ENCODE measurements at regions not wholly inside any gene's neighbourhood (a gene's known extent, or its start where the extent isn't known, plus 50 kb on each side); places are given as distances from the start of the nearest gene placed in this dataset.

DNA sequence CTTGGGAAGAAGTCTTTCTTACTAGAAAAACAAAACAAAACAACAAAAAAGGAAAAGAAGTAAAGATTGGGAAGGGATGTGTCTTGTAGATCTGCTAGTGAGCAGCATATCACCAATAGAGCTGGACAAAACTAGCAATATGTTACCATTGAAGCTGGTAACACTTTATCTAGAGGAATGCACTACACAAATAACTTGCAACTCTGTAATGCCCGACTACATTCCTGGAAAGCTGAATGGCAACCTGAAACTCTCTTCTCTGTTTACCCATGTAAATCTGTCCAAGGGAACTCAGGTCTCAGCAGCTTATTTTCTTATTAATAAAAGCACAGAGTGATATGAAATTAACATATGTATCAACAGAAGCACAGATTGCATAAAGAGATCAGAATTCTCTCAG, 624.4 kb downstream of the KCNH5 start:
- TF ChIP-seq POLR2A (IDR thresholded peaks at IDR 0.05), result no peak
- TF ChIP-seq, protein P1, sequence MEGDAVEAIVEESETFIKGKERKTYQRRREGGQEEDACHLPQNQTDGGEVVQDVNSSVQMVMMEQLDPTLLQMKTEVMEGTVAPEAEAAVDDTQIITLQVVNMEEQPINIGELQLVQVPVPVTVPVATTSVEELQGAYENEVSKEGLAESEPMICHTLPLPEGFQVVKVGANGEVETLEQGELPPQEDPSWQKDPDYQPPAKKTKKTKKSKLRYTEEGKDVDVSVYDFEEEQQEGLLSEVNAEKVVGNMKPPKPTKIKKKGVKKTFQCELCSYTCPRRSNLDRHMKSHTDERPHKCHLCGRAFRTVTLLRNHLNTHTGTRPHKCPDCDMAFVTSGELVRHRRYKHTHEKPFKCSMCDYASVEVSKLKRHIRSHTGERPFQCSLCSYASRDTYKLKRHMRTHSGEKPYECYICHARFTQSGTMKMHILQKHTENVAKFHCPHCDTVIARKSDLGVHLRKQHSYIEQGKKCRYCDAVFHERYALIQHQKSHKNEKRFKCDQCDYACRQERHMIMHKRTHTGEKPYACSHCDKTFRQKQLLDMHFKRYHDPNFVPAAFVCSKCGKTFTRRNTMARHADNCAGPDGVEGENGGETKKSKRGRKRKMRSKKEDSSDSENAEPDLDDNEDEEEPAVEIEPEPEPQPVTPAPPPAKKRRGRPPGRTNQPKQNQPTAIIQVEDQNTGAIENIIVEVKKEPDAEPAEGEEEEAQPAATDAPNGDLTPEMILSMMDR (IDR thresholded peaks at IDR 0.05), result no peak
- 7 to 26% methylated on average over 1 of the region's 1 CpG for WGBS, 2 donors

DNA sequence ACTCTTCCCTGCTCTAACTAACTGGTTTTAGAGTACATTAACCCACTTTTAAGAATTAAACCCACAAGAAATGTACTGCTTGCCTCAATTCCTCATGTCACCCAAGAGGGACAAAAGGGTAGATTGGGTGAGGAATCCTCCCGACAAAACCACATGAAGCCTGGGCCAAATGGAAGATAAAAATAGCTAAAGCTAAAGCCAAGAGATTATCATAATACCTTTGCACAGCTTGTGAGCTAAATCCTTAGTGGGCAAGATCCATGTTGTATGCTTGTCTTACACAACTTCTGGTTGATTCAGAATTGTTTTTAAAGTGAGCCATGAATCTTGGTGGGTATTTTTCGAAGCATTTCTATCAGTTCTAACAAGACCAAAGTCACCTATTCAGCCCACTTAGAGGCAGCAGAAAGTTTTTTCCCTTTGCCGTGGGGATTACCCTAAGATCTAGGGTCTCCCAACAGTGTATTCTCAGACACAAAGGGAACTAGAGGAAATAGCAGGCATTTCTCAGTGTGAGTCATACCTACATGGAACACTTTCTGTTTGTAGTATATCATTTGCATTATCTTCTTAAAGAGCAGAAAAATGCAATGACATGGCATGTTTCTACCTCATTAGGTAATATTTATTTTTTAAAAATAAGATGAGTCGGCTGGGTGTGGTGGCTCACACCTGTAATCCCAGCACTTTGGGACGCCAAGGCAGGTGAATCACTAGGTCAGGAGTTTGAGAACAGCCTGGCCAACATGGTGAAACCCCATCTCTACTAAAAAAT, 616.6 kb downstream of the KCNH5 start:
- intact Hi-C loops (cut with DNase I; ENCODE audit: low total_unique reads), result no loop called here
- 89 to 94% methylated on average over 5 of the region's 5 CpGs for WGBS, 2 donors
- no peaks in the 10 kb centered on the region for H3K9me3 ChIP-seq
- no peak overlapping the region for H3K27ac ChIP-seq
- H3K36me3 ChIP-seq (ENCODE audit: low read depth, missing control alignments), result no peaks in the 10 kb centered on the region
- no peak overlapping the region for H3K4me3 ChIP-seq
- no peak for DNase-seq
- no peak for TF ChIP-seq POLR2A (IDR thresholded peaks at IDR 0.05)
- TF ChIP-seq, protein P1 (IDR thresholded peaks at IDR 0.05), result no peak
- H3K27me3 ChIP-seq, result no peaks in the 10 kb centered on the region
- no peaks in the 10 kb centered on the region for H3K4me1 ChIP-seq

More for the DNA sequence above, 624.4 kb downstream of the KCNH5 start:
- Histone ChIP-seq H3K4me3 (no peak overlapping the region), H3K36me3 (ENCODE audit: low read depth, missing control alignments) (no peaks in the 10 kb centered on the region), H3K27ac (no peak overlapping the region), H3K4me1 (no peaks in the 10 kb centered on the region), H3K27me3 (no peaks in the 10 kb centered on the region), H3K9me3 (no peaks in the 10 kb centered on the region)
- intact Hi-C loops (cut with DNase I; ENCODE audit: low total_unique reads), result no loop called here
- no peak for DNase-seq

DNA sequence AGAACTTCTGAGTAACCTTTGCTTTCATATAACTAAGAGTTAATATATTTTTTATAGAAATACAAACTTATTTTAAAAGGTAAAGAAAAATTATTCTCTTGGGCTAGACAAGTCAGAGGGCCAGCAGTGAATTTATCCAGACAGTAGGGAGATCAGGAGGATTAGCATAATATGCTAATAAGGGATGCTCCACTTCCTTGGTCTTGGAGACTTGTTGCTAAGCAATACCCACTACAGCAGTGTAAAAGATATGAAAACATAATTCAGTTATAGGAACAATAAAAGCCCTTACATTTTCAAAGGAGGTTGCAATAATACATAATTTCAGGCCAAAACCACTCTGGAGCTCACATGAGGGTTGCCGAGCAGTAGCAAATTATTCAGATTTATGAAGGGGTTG, 615.6 kb downstream of the KCNH5 start:
- no peaks in the 10 kb centered on the region for H3K27me3 ChIP-seq
- H3K4me3 ChIP-seq, result no peak overlapping the region
- 86 to 100% methylated on average over 1 of the region's 1 CpG for WGBS, 2 donors
- TF ChIP-seq, protein P1 (IDR thresholded peaks at IDR 0.05), result no peak
- TF ChIP-seq POLR2A (IDR thresholded peaks at IDR 0.05), result no peak
- DNase-seq, result no peak
- H3K36me3 ChIP-seq (ENCODE audit: low read depth, missing control alignments), result no peaks in the 10 kb centered on the region
- H3K27ac ChIP-seq, result no peak overlapping the region
- intact Hi-C loops (cut with DNase I; ENCODE audit: low total_unique reads), result no loop called here
- no peaks in the 10 kb centered on the region for H3K4me1 ChIP-seq
- no peaks in the 10 kb centered on the region for H3K9me3 ChIP-seq

DNA sequence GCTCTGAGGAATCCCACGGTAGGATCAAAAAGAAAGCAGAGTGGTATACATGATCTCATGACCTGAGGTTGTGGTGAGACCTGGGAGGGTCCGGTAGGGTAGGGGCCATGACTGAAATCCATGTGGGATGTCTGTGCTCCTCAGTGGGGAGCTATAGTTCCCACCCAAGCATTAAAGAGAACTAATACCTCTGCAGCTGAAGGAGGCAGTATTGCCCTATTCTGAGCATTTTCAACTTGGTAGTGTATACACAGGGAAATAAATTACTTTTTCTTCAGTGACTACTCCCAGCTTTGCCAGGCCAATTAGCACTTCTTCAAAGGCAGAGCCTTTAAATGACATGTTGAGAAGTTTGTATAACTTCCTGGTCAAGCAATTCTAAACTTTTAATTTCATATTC, 613.8 kb downstream of the KCNH5 start:
- intact Hi-C loops (cut with DNase I; ENCODE audit: low total_unique reads), result no loop called here
- H3K4me3 ChIP-seq, result no peak overlapping the region
- no peak for DNase-seq
- no peaks in the 10 kb centered on the region for H3K9me3 ChIP-seq
- no peaks in the 10 kb centered on the region for H3K36me3 ChIP-seq (ENCODE audit: low read depth, missing control alignments)
- 82 to 91% methylated on average over 2 of the region's 2 CpGs for WGBS, 2 donors
- no peak overlapping the region for H3K27ac ChIP-seq
- H3K27me3 ChIP-seq, result no peaks in the 10 kb centered on the region
- TF ChIP-seq, protein P1 (IDR thresholded peaks at IDR 0.05), result no peak
- TF ChIP-seq POLR2A (IDR thresholded peaks at IDR 0.05), result no peak
- H3K4me1 ChIP-seq, result no peaks in the 10 kb centered on the region

DNA sequence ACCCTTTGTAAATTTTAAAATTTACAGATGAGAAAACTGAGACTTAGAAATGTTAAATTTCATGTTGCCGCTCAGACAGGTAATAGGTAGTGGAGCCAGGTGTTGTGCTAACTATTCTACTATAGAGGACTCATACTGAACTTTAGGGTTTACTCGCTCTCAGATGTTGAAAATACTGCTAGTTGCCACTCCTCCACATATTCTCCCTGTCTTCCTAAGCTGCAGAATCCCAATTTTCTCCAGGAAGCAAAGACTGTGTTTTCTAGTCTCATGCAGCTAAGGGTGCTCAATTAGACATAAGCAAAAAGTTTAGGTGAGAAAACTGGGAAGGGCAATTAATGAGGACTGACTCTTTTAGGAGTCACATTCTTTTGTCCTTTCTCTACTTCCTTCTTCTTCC, 612.3 kb downstream of the KCNH5 start:
- no peak for TF ChIP-seq POLR2A (IDR thresholded peaks at IDR 0.05)
- TF ChIP-seq, protein P1 (IDR thresholded peaks at IDR 0.05), result no peak
- Histone ChIP-seq H3K27me3 (no peaks in the 10 kb centered on the region), H3K36me3 (ENCODE audit: low read depth, missing control alignments) (no peaks in the 10 kb centered on the region), H3K27ac (no peak overlapping the region), H3K4me3 (no peak overlapping the region), H3K4me1 (no peaks in the 10 kb centered on the region), H3K9me3 (no peaks in the 10 kb centered on the region)
- WGBS, 2 donors, result 93 to 94% methylated on average over 2 of the region's 2 CpGs
- no peak for DNase-seq
- intact Hi-C loops (cut with DNase I; ENCODE audit: low total_unique reads), result no loop called here

Measured in testis (tissue), 2 donors.